RWPE1 (cell line): ENCODE measurements at regions not wholly inside any gene's neighbourhood (a gene's known extent, or its start where the extent isn't known, plus 50 kb on each side); places are given as distances from the start of the nearest gene placed in this dataset.

Experiments used
- CTCF ChIA-PET: fragments of 350-600 bp; sonication (Branson Sonifier 250); formaldehyde crosslinking; extraction: SDS; loops from one replicate; lab custom pipeline; 2021; lab: Yijun Ruan, JAX
- POLR2A ChIA-PET: fragments of 400-600 bp; formaldehyde crosslinking; extraction: SDS; loops from one replicate; lab custom pipeline; 2020; ENCODE audit warnings: antibody characterized with exemption; ENCODE audit not compliant: low non-redundant PET; lab: Yijun Ruan, JAX
- DNase-seq: peaks from one replicate; pipeline ENCODE4 v3.0.0; 2012; ENCODE audit warnings: low spot score
- H3K27ac ChIP-seq: fragments of 450-650 bp; 2 replicates; pipeline ENCODE4 v1.5.1; 2017
- TF ChIP-seq, protein P1 (sequence below): fragments of 450-650 bp; conservative IDR thresholded peaks from 2 replicates; pipeline ENCODE4 v1.5.1; 2017; ENCODE audit warnings: low read depth, mild to moderate bottlenecking

DNA sequence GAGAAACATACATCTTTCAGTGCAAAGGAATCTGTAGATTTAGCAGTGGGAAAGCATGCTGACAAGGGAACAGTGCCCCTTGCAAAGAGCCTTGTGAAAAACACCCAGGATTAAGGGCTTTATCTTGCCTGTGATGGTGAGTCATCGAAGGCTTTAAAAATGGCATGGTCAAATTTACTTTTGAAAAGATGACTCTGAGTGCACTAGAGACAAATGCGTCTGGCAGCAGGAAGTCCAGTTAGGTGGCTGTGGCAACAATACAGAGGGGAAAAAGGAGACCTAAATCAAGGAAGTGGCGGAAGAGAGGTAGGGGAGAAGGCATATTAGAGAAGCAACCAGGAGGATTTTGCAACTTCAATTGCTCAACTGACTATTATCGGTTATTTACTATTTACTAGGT, 472.6 kb upstream of the CPEB2 start:
- DNase-seq, result peak; percentile 0
- POLR2A ChIA-PET, result no interaction called here
- CTCF ChIA-PET, result interaction anchor here (0.6 kb wide), 1 partner anchor 667 kb away, joined by 4 read pairs; no protein-coding TSS in a partner anchor
- H3K27ac ChIP-seq, result no peak overlapping the region
- TF ChIP-seq, protein P1, sequence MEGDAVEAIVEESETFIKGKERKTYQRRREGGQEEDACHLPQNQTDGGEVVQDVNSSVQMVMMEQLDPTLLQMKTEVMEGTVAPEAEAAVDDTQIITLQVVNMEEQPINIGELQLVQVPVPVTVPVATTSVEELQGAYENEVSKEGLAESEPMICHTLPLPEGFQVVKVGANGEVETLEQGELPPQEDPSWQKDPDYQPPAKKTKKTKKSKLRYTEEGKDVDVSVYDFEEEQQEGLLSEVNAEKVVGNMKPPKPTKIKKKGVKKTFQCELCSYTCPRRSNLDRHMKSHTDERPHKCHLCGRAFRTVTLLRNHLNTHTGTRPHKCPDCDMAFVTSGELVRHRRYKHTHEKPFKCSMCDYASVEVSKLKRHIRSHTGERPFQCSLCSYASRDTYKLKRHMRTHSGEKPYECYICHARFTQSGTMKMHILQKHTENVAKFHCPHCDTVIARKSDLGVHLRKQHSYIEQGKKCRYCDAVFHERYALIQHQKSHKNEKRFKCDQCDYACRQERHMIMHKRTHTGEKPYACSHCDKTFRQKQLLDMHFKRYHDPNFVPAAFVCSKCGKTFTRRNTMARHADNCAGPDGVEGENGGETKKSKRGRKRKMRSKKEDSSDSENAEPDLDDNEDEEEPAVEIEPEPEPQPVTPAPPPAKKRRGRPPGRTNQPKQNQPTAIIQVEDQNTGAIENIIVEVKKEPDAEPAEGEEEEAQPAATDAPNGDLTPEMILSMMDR, result no peak

DNA sequence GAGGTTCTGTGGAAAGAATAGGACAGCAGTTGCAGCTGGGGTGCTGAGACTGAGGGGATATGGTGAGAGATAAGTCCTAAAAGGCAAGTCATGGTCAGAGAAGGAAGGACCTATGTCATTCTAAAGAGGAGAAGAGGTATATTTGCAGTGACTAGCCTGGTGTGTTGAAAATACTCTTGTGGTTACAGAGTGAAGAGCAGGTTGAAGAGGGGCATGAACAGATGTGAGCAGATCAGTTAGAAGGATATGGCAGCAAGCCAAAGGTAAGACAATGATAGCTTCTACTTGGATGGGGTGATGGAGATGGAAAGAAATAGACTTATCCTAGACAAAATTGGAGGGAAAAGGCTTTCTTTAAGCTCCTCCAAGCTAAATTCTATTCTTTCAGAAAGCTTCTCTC, 469.8 kb upstream of the CPEB2 start:
- no peak for DNase-seq
- H3K27ac ChIP-seq, result no peak overlapping the region
- TF ChIP-seq, protein P1, result no peak
- ChIA-PET CTCF (no interaction called here), POLR2A (no interaction called here)

DNA sequence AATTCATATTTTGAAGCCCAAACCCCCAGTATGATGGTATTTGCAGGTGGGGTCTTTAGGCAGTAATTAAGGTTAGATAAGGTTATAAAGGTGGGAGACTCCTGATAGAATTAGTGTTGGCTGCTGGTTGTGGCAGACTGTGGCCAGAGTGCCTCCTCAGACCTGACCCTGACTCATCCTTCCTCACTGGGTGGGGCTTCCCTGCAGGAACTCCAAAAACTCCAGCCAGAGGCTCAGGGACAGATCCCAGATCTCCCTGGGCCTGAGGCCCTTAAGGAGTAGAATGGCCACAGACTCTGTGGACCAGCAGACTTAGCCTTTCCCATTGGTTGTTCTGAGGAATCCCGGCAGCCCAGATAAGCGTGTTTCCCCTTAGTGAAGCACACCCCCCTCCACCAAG, 463.0 kb upstream of the CPEB2 start:
- CTCF ChIA-PET, result no interaction called here
- POLR2A ChIA-PET, result no interaction called here
- H3K27ac ChIP-seq, result no peak overlapping the region
- TF ChIP-seq, protein P1, result no peak
- DNase-seq, result no peak

DNA sequence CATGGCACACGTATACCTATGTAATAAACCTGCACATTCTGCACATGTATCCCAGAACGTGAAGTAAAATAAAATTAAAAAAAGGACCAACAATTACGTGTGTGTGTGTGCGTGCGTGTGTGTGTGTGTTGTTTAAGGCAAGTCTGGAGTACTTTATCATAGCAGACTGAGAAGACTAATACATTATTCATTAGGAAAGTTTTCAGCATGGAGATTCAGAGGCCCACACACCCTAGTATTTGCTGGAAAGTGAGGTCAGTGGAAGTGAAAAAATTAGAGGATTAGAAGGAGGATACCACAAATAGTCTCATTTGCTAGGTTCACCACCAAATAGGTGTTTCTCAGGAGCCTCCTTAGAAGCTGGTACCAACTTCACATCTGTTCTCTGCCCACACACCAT, 457.1 kb upstream of the CPEB2 start:
- CTCF ChIA-PET, result no interaction called here
- H3K27ac ChIP-seq, result no peak overlapping the region
- DNase-seq, result no peak
- POLR2A ChIA-PET, result no interaction called here
- TF ChIP-seq, protein P1, result no peak

DNA sequence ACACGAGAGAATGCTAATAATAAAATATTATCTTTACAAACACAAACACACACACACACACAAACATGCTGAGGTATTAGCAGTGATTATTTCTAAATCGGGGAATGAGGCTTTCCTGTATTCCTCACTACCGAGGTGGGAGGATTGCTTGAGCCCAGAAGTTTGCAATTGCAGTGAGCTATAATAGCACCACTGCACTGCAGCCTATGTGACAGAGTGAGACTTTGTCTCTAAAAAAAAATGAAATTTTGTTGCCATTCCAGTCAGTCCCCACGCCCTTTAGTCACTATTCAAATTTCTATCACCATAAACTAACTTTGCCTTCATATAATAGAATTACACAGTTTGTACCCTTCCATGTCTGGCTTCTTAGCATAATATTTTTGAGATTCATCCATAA, 456.5 kb upstream of the CPEB2 start:
- DNase-seq, result no peak
- TF ChIP-seq, protein P1, result no peak
- H3K27ac ChIP-seq, result no peak overlapping the region
- CTCF ChIA-PET, result interaction anchor here (0.7 kb wide), 1 partner anchor 748 kb away, joined by 3 read pairs; no protein-coding TSS in a partner anchor
- POLR2A ChIA-PET, result no interaction called here

DNA sequence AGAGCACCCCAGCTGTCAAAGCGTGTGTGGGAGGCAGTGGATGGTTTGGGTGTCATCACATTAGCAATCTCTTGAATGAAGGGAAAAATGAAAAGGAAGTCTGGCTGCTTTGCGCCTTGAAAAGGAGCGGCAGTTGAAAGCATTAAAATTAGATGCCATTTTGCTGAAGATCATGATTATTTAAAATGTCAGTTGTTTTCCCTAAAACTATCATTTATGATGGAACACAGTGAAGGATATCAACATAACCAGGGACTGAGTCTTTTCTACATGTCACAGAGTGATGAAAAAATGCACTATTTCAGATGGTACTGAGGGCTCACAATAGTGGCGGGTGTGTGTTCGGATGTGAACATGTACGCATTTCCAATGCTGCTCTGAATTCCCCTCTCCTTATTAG, 450.2 kb upstream of the CPEB2 start:
- CTCF ChIA-PET, result no interaction called here
- no peak for DNase-seq
- H3K27ac ChIP-seq, result no peak overlapping the region
- POLR2A ChIA-PET, result no interaction called here
- TF ChIP-seq, protein P1, result no peak

DNA sequence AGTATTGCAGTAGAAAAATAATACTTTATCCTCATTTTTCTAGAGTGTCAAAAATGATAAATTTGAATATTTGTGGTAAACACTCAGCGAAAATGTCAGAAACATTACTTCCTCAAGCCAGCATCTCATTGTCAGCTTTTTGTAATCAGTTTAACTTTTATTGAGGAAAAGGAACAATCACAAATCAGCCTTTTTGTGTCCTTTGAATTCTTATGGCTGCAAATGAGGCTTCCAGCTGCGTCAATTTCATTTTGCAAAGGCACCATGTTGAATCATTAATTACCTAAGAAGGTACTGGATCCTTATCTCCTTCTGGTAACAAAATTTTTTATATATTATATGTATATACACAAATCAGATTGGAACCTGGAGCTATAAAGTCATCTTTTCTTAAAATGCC, 442.6 kb upstream of the CPEB2 start:
- ChIA-PET POLR2A (no interaction called here), CTCF (no interaction called here)
- DNase-seq, result no peak
- TF ChIP-seq, protein P1, result no peak
- H3K27ac ChIP-seq, result no peak overlapping the region
